ENCODE measurements at regions not wholly inside any gene's neighbourhood (a gene's known extent, or its start where the extent isn't known, plus 50 kb on each side); places are given as distances from the start of the nearest gene placed in this dataset.

DNA sequence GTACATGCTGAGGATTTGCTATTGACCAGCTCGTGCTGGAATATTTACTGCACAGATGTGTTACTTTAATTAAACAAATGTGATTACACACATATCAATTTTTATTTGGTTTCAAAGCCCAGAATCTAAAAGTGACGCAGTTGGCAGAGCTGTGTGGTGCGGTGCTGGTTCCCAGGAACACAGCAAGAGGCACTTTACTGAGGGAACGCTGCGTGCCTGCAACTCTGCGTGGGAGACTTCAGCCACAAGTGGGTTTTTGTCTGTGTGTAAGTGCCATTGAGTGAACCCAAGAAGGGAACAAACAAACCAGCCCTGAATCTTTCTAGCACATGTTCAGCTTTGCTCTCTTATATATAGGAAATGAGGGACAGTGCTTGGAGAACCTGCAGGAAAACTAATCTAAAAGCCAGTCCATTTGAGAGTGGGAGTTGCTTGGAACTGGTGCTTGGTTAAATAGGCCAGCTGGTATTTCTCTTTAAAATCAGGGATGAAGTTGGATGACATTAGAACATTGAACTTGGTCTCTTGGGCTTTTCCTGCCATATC is 196.6 kb upstream of the CELF4 start:
- intact Hi-C loops (cut with micrococcal nuclease), result no loop called here

- intact Hi-C loops (cut with micrococcal nuclease), result no loop called here
These were observed 188.5 kb upstream of the CELF4 start for GRCh38 chr18:37754141-37754540.

- intact Hi-C loops (cut with micrococcal nuclease), result no loop called here
These were observed 176.8 kb upstream of the CELF4 start for GRCh38 chr18:37742436-37742835.

- intact Hi-C loops (cut with micrococcal nuclease), result no loop called here
These were observed 175.5 kb upstream of the CELF4 start for GRCh38 chr18:37741032-37741623.

DNA sequence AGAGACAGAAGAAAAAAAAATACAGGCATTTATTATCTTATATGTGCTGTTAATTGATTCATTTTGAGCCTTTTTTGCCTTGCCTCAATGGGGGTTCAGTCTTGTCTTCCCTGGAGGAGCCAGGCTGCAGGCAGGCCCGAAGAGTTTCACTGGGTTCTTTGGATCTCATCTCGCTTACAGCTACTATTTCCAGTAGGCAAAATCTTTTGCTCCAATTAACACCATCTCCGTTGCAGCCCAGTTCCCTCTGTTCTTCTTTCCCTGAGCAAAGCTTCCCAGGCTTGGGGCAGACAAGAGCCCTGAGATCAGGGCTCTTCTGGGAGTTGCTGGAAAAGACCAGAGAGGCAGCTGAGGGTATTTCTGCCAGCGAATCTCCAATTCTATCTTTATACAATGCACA is 168.8 kb upstream of the CELF4 start:
- intact Hi-C loops (cut with micrococcal nuclease), result no loop called here

DNA sequence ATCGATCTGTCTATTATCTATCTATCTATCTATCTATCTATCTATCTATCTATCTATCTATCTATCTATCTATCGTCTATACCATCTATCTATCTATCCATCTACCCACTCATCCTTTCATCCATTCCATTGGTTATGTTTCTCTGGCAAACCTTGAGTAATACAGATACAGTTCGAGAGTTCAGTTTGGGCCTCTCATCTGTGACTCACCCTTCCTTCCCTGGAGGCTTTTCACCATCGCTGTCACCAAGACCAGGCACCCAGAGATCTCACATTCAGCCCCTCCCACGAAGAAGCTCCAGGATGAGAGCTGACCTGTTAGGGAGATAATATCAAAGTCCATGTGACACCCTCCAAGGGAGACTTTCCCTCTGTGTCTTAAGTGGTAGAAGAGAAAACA is 164.1 kb upstream of the CELF4 start:
- intact Hi-C loops (cut with micrococcal nuclease), result no loop called here

GRCh38 chr18:37724206-37724605 is 158.6 kb upstream of the CELF4 start:
- intact Hi-C loops (cut with micrococcal nuclease), result no loop called here

- intact Hi-C loops (cut with micrococcal nuclease), result no loop called here
These were observed 156.2 kb upstream of the CELF4 start for GRCh38 chr18:37721544-37722522.

GRCh38 chr18:37720663-37721062 is 155.1 kb upstream of the CELF4 start:
- intact Hi-C loops (cut with micrococcal nuclease), result no loop called here

GRCh38 chr18:37717656-37718055 is 152.1 kb upstream of the CELF4 start:
- intact Hi-C loops (cut with micrococcal nuclease), result no loop called here

- intact Hi-C loops (cut with micrococcal nuclease), result no loop called here
These were observed 151.5 kb upstream of the CELF4 start for GRCh38 chr18:37717098-37717497.

GRCh38 chr18:37716106-37716735 is 150.6 kb upstream of the CELF4 start:
- intact Hi-C loops (cut with micrococcal nuclease), result no loop called here

DNA sequence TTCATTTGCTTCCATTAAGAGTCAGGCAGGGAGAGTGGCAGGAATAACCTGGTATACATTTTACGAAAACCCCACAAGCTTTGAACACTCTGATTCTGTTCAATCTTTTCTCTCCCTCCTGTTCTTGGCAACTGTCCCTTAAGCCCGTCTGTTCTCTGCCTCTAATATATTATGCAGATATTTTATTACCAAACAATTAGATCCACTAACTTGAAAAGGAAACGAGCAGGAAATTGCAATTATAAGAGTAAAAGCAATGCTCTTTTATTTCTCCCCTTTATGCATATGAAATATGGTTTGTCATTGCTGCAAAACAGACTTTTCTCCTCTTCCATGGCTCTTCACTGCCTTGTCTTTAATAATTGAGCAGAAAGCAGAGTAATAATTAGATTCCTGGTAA is 149.1 kb upstream of the CELF4 start:
- intact Hi-C loops (cut with micrococcal nuclease), result no loop called here

- intact Hi-C loops (cut with micrococcal nuclease), result no loop called here
These were observed 147.2 kb upstream of the CELF4 start for GRCh38 chr18:37712776-37713175.

DNA sequence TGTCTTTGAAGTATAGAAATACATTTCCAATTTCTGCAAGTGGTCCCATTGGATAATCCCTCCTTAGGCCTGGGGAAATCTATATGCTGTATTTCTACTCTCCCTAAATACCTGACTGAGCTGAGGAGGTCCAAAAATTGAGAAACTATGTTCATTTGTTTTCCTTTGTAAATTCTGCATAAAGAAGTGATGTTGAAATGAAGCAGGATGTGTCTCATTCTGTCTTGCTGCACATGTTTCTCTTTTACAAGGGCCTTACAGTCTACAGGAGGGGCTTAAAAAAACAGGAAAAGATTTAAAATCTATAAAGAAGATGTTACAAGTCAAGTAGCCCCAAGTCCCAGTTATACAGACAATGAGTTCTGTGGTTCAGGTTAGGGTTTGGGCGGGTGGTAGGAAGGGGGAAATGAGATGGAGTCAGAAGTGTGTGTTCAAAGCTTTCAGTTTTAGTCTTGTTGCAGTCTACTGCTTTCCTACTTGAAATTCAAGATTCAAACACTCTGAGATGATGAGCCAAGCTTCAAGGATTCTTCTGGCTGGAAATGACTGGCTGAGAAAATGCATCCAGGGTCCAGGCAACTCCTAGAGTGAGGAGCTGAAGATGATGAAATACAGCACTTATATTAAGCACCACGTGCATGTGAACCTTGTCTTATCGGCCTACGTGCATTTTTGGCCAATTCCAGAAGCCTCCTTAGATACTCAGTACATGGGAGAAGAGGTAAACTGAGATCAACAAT is 146.3 kb upstream of the CELF4 start:
- intact Hi-C loops (cut with micrococcal nuclease), result no loop called here

DNA sequence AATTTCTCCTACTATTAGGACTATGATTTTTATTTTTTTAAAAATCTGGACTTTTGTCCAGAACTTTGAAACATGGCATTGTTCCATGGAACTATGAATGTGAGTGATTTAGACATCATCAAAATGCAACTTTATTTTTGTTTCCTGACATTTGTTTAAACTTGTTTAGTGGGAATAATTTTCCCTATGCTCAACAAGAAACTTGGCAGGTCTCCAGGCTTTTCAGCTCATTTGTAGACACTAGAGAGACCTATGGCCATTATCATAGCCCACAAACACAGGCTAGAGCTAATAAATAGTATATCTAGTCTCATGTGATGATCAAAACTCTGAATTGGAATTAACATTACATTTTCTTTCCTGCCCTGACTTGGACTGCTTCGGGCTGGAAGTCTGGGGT is 145.1 kb upstream of the CELF4 start:
- intact Hi-C loops (cut with micrococcal nuclease), result no loop called here

DNA sequence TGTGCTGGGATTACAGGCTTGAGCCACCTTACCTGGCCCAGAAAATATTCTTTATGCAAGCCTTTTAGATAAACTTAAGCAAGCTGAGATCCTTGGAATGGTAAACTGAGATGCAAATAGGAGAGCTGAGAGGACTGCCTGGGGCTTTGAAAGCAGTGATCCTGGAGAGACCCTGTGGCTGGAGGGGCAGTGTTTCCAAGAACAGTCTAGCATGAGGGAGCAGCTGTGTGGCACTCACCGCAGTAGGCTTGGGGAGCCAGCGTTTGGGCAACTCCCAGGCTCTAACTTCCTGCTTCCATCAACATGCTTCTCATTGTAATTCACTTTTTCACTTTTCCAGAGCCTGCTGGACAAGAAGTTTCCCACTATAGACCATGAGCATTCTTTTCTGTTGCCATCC is 144.1 kb upstream of the CELF4 start:
- intact Hi-C loops (cut with micrococcal nuclease), result no loop called here

DNA sequence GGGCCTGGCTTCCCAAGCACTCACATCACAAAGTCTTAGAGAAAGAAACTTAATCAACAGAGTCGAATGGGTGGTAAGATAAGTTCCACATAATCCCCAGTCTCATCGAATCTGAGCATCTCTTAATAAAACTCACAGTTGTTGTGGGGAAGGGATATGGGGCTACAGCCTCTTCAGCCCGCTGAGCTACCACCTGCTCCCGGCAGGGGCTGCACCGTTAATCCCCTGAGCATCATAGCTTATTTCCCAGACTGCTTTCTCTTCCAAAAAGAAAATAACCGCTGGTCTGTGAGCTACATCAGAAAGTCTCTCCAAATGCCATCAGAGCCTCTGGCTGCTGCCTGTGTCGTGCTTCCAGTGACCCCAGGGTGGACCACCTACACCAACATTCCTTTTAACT is 139.4 kb upstream of the CELF4 start:
- intact Hi-C loops (cut with micrococcal nuclease), result no loop called here

- intact Hi-C loops (cut with micrococcal nuclease), result no loop called here
These were observed 137.2 kb upstream of the CELF4 start for GRCh38 chr18:37702841-37703240.

GRCh38 chr18:37701967-37702366 is 136.4 kb upstream of the CELF4 start:
- intact Hi-C loops (cut with micrococcal nuclease), result no loop called here

DNA sequence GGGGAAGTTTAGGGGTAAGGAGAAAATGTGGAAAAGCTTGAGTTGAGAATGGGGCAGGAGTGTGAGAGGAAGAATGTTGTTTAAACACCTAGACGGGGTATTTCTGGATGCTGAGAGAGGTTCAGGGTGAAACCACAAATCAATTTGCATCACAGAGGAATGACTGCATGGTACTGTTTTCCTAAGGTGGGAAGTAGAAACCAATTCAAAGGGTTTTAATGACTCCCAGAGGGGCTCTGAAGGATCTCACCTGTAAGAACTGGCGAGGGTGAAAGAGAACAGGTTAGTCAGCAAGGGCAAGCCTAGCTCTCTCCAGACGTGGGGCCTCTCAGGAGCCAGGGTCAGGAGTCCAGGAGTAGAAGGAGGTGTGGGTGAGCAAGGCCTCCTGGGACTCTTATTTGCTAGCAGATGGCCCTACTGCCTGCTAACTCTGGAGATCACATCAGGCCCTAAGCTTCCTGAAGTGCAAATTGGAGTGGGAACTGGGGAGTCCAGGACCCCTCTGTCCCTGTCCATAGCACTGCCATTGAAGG is 133.0 kb upstream of the CELF4 start:
- intact Hi-C loops (cut with micrococcal nuclease), result no loop called here
